ENCODE measurements at regions not wholly inside any gene's neighbourhood (a gene's known extent, or its start where the extent isn't known, plus 50 kb on each side); places are given as distances from the start of the nearest gene placed in this dataset.

DNA sequence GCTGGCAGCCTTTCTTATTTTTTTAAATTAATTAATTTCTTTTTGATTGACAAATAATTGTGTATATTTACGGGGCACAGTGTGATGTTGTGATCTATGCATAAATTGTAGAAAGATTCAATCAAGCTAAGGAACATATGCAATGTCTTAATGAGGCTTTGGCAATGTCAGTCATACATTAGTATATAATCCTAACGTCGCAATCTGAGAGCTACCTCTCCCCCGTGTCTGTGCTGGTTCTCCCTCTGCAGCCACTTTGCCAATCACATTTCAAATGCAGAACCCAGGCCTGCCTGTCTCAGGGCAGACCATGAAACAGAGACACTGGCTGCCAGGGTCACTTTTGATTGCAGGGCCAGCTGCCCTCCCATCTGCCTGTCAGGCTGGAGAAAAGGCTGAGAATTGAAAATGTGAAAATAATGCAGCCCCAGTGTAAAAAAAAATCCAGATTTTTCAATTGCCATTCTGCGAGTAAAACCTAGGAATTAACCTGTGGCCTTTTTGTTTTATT is 56.3 kb downstream of the SLC24A2 start:
- no peak overlapping the region for H2AFZ ChIP-seq
- H3K9me3 ChIP-seq (ENCODE audit: low read depth) = no peaks in the 10 kb centered on the region
- in situ Hi-C loops (cut with MboI) = no loop called here
- DNase-seq = no peak
- no peaks in the 10 kb centered on the region for H3K79me2 ChIP-seq (ENCODE audit: insufficient read depth)
- no peaks in the 10 kb centered on the region for H3K4me1 ChIP-seq (ENCODE audit: insufficient read depth)
- H3K27ac ChIP-seq = no peak overlapping the region
- H3K4me2 ChIP-seq (ENCODE audit: unreplicated experiment) = no peak overlapping the region
- no peaks in the 10 kb centered on the region for H3K27me3 ChIP-seq (replicated peaks; ENCODE audit: insufficient read depth)
- 11 to 12% methylated on average over 5 of the region's 5 CpGs for WGBS, 2 experiments (ENCODE audit: low coverage in 1 of 2, low lambda C conversion rate in 2 of 2, missing lambda C conversion rate in 2 of 2)
- TF ChIP-seq EZH2 (IDR thresholded peaks at IDR 0.05; ENCODE audit: insufficient read depth, poor library complexity, severe bottlenecking) (no peak), EZH2phosphoT487 (IDR thresholded peaks at IDR 0.05; ENCODE audit: insufficient read depth, low read depth) (no peak)
- no peaks in the 10 kb centered on the region for H3K9me2 ChIP-seq (ENCODE audit: insufficient read depth)
- H3K9ac ChIP-seq = no peak overlapping the region
- H3K36me3 ChIP-seq (ENCODE audit: low read depth) = no peaks in the 10 kb centered on the region
- H3K4me3 ChIP-seq = no peak overlapping the region
- H4K20me1 ChIP-seq (ENCODE audit: insufficient read depth) = no peaks in the 10 kb centered on the region
- H3F3A ChIP-seq (ENCODE audit: insufficient read depth) = no peaks in the 10 kb centered on the region

DNA sequence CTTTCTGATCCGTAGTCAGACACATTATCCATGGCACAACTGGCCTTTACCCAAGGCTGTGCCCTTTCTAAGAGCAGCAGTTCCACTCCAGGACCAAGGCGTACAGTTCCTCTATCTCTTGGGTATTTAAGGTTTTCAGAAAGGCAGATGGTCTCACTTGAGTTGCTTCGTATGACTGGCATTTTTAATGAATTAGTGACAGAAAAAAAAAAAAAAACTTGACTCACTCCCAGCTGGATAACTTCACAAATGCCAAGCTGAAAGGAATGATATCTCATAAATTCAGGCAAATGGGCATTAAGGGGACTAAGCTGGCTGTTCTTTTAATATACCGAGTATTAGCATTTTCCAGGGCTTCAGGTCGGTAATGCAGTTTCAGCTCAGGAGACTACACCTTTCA is 60.7 kb downstream of the SLC24A2 start:
- H3F3A ChIP-seq (ENCODE audit: insufficient read depth) = no peaks in the 10 kb centered on the region
- H3K9me3 ChIP-seq (ENCODE audit: low read depth) = no peaks in the 10 kb centered on the region
- no peak overlapping the region for H2AFZ ChIP-seq
- no peaks in the 10 kb centered on the region for H3K79me2 ChIP-seq (ENCODE audit: insufficient read depth)
- H3K27ac ChIP-seq = no peak overlapping the region
- TF ChIP-seq EZH2phosphoT487 (IDR thresholded peaks at IDR 0.05; ENCODE audit: insufficient read depth, low read depth) = no peak
- H3K9ac ChIP-seq = no peak overlapping the region
- 30 to 39% methylated on average over 5 of the region's 5 CpGs for WGBS, 2 experiments (ENCODE audit: low coverage in 1 of 2, low lambda C conversion rate in 2 of 2, missing lambda C conversion rate in 2 of 2)
- peaks cover 2% of the 10 kb centered on the region; the same call in 1 of the 2 replicates for H3K9me2 ChIP-seq (ENCODE audit: insufficient read depth)
- no peaks in the 10 kb centered on the region for H4K20me1 ChIP-seq (ENCODE audit: insufficient read depth)
- no peaks in the 10 kb centered on the region for H3K27me3 ChIP-seq (replicated peaks; ENCODE audit: insufficient read depth)
- no peak overlapping the region for H3K4me3 ChIP-seq
- no peaks in the 10 kb centered on the region for H3K4me1 ChIP-seq (ENCODE audit: insufficient read depth)
- no peaks in the 10 kb centered on the region for H3K36me3 ChIP-seq (ENCODE audit: low read depth)
- in situ Hi-C loops (cut with MboI) = no loop called here
- no peak overlapping the region for H3K4me2 ChIP-seq (ENCODE audit: unreplicated experiment)
- no peak for DNase-seq

- no peaks in the 10 kb centered on the region for H3K4me1 ChIP-seq (ENCODE audit: insufficient read depth)
- H3K4me3 ChIP-seq = no peak overlapping the region
- H2AFZ ChIP-seq = no peak overlapping the region
- in situ Hi-C loops (cut with MboI) = no loop called here
- no peak overlapping the region for H3K4me2 ChIP-seq (ENCODE audit: unreplicated experiment)
- no peak for DNase-seq
- H3F3A ChIP-seq (ENCODE audit: insufficient read depth) = no peaks in the 10 kb centered on the region
- no peak overlapping the region for H3K9ac ChIP-seq
- peaks cover 2% of the 10 kb centered on the region; the same call in 1 of the 2 replicates for H3K9me2 ChIP-seq (ENCODE audit: insufficient read depth)
- no peaks in the 10 kb centered on the region for H3K27me3 ChIP-seq (replicated peaks; ENCODE audit: insufficient read depth)
- no peak for TF ChIP-seq EZH2 (IDR thresholded peaks at IDR 0.05; ENCODE audit: insufficient read depth, poor library complexity, severe bottlenecking)
- no peak for TF ChIP-seq EZH2phosphoT487 (IDR thresholded peaks at IDR 0.05; ENCODE audit: insufficient read depth, low read depth)
- no peaks in the 10 kb centered on the region for H3K36me3 ChIP-seq (ENCODE audit: low read depth)
- no peaks in the 10 kb centered on the region for H4K20me1 ChIP-seq (ENCODE audit: insufficient read depth)
- no peaks in the 10 kb centered on the region for H3K79me2 ChIP-seq (ENCODE audit: insufficient read depth)
- no peak overlapping the region for H3K27ac ChIP-seq
- no peaks in the 10 kb centered on the region for H3K9me3 ChIP-seq (ENCODE audit: low read depth)
- WGBS, 2 experiments (ENCODE audit: low coverage in 1 of 2, low lambda C conversion rate in 2 of 2, missing lambda C conversion rate in 2 of 2) = 52 to 53% methylated on average over 5 of the region's 5 CpGs
Measured at GRCh38 chr9:19725970-19726369, 62.9 kb downstream of the SLC24A2 start.

DNA sequence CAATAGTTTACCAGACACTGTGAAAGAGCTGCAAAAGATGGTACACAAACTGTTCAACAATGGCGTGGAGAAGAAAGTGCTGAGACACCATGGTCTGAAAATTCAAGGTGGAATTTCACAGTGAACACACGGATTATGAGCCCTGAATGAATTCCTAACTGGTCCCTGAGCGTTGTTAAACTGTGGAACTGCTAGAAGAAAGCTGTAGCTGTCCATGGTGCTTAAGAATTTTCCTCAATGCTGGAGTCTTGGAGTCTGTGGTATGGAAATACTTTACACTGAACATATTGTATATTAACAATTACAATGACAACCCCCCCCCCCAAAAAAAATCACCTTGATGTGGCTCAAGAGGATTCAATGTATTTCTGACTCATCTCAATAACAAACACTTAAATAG is 68.5 kb downstream of the SLC24A2 start:
- Histone ChIP-seq H4K20me1 (ENCODE audit: insufficient read depth) (no peaks in the 10 kb centered on the region), H3F3A (ENCODE audit: insufficient read depth) (no peaks in the 10 kb centered on the region), H3K9ac (no peak overlapping the region), H3K4me1 (ENCODE audit: insufficient read depth) (no peaks in the 10 kb centered on the region), H3K9me3 (ENCODE audit: low read depth) (no peaks in the 10 kb centered on the region), H2AFZ (no peak overlapping the region), H3K4me2 (ENCODE audit: unreplicated experiment) (no peak overlapping the region), H3K27ac (no peak overlapping the region), H3K79me2 (ENCODE audit: insufficient read depth) (no peaks in the 10 kb centered on the region), H3K27me3 (replicated peaks; ENCODE audit: insufficient read depth) (no peaks in the 10 kb centered on the region), H3K4me3 (no peak overlapping the region), H3K36me3 (ENCODE audit: low read depth) (no peaks in the 10 kb centered on the region), H3K9me2 (ENCODE audit: insufficient read depth) (peaks cover 2% of the 10 kb centered on the region)
- TF ChIP-seq EZH2phosphoT487 (IDR thresholded peaks at IDR 0.05; ENCODE audit: insufficient read depth, low read depth) (no peak), EZH2 (IDR thresholded peaks at IDR 0.05; ENCODE audit: insufficient read depth, poor library complexity, severe bottlenecking) (no peak)
- DNase-seq = peak; percentile 50
- 2 to 4% methylated on average over 3 of the region's 3 CpGs for WGBS, 2 experiments (ENCODE audit: low coverage in 1 of 2, low lambda C conversion rate in 2 of 2, missing lambda C conversion rate in 2 of 2)
- in situ Hi-C loops (cut with MboI) = no loop called here

DNA sequence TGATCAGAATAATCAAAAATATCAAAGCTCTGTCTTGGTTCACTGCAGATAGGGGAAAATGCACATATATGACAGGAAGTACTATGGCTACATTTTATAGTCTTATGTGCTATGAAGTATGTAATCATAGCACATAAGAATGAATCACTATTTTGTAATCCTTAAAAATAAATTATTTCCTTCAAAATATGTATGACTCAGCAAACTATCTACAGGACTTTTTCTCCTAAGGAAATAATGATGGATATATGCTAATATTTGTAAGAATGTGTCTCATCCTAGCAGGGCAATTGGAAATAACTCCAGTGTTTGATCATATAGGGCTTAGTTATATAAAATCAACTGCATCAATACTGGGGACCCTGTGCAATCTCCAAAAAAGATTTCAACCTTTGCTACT is 85.1 kb downstream of the SLC24A2 start:
- H3K36me3 ChIP-seq (ENCODE audit: low read depth) = no peaks in the 10 kb centered on the region
- no peaks in the 10 kb centered on the region for H3K9me3 ChIP-seq (ENCODE audit: low read depth)
- H2AFZ ChIP-seq = no peak overlapping the region
- no peak overlapping the region for H3K27ac ChIP-seq
- H3K4me1 ChIP-seq (ENCODE audit: insufficient read depth) = no peaks in the 10 kb centered on the region
- H3K9ac ChIP-seq = no peak overlapping the region
- no peak for DNase-seq
- no peaks in the 10 kb centered on the region for H3K9me2 ChIP-seq (ENCODE audit: insufficient read depth)
- no peak overlapping the region for H3K4me3 ChIP-seq
- H3K27me3 ChIP-seq (replicated peaks; ENCODE audit: insufficient read depth) = no peaks in the 10 kb centered on the region
- H3K4me2 ChIP-seq (ENCODE audit: unreplicated experiment) = no peak overlapping the region
- in situ Hi-C loops (cut with MboI) = no loop called here
- no peaks in the 10 kb centered on the region for H3F3A ChIP-seq (ENCODE audit: insufficient read depth)
- TF ChIP-seq EZH2phosphoT487 (IDR thresholded peaks at IDR 0.05; ENCODE audit: insufficient read depth, low read depth) (no peak), EZH2 (IDR thresholded peaks at IDR 0.05; ENCODE audit: insufficient read depth, poor library complexity, severe bottlenecking) (no peak)
- H3K79me2 ChIP-seq (ENCODE audit: insufficient read depth) = no peaks in the 10 kb centered on the region
- no peaks in the 10 kb centered on the region for H4K20me1 ChIP-seq (ENCODE audit: insufficient read depth)
